ENCODE measurements at regions not wholly inside any gene's neighbourhood (a gene's known extent, or its start where the extent isn't known, plus 50 kb on each side); places are given as distances from the start of the nearest gene placed in this dataset.

GRCh38 chr1:87437663-87438295, 109.1 kb downstream of the LMO4 start:
- no peak for DNase-seq (ENCODE audit: low spot score)

GRCh38 chr1:87439821-87440220, 111.1 kb downstream of the LMO4 start:
- no peak for DNase-seq (ENCODE audit: low spot score)

GRCh38 chr1:87449348-87449963, 120.8 kb downstream of the LMO4 start:
- no peak for DNase-seq (ENCODE audit: low spot score)

- no peak for DNase-seq (ENCODE audit: low spot score)
Observed at GRCh38 chr1:87450136-87450535, 121.5 kb downstream of the LMO4 start.

GRCh38 chr1:87450615-87451209, 122.0 kb downstream of the LMO4 start:
- DNase-seq (ENCODE audit: low spot score): no peak

- no peak for DNase-seq (ENCODE audit: low spot score)
Observed at GRCh38 chr1:87451229-87451920, 122.7 kb downstream of the LMO4 start.

GRCh38 chr1:87452648-87453047, 124.0 kb downstream of the LMO4 start:
- DNase-seq (ENCODE audit: low spot score): no peak

- DNase-seq (ENCODE audit: low spot score): no peak
Observed at GRCh38 chr1:87457408-87457807, 128.7 kb downstream of the LMO4 start.

GRCh38 chr1:87462894-87463293, 134.2 kb downstream of the LMO4 start:
- DNase-seq (ENCODE audit: low spot score): no peak

- DNase-seq (ENCODE audit: low spot score): no peak
Observed at GRCh38 chr1:87464022-87464490, 135.4 kb downstream of the LMO4 start.

GRCh38 chr1:87466621-87467020, 137.9 kb downstream of the LMO4 start:
- DNase-seq (ENCODE audit: low spot score): no peak

- no peak for DNase-seq (ENCODE audit: low spot score)
Observed at GRCh38 chr1:87472716-87473115, 144.0 kb downstream of the LMO4 start.

GRCh38 chr1:87473203-87473661, 144.6 kb downstream of the LMO4 start:
- no peak for DNase-seq (ENCODE audit: low spot score)

GRCh38 chr1:87474098-87474497, 145.4 kb downstream of the LMO4 start:
- DNase-seq (ENCODE audit: low spot score): no peak

- peak; percentile 2 for DNase-seq (ENCODE audit: low spot score)
Observed at GRCh38 chr1:87478231-87478630, 149.6 kb downstream of the LMO4 start.

GRCh38 chr1:87495147-87495546, 166.5 kb downstream of the LMO4 start:
- DNase-seq (ENCODE audit: low spot score): no peak

GRCh38 chr1:87495870-87496269, 167.2 kb downstream of the LMO4 start:
- DNase-seq (ENCODE audit: low spot score): no peak

GRCh38 chr1:87497380-87498203, 168.9 kb downstream of the LMO4 start:
- DNase-seq (ENCODE audit: low spot score): no peak

- no peak for DNase-seq (ENCODE audit: low spot score)
Observed at GRCh38 chr1:87501738-87502137, 173.1 kb downstream of the LMO4 start.

- DNase-seq (ENCODE audit: low spot score): no peak
Observed at GRCh38 chr1:87505391-87505983, 176.8 kb downstream of the LMO4 start.

- DNase-seq (ENCODE audit: low spot score): no peak
Observed at GRCh38 chr1:87506147-87506546, 177.5 kb downstream of the LMO4 start.
